ENCODE measurements at regions not wholly inside any gene's neighbourhood (a gene's known extent, or its start where the extent isn't known, plus 50 kb on each side); places are given as distances from the start of the nearest gene placed in this dataset.
A peak's percentile ranks its signal among the peaks of the same experiment; 100 is the strongest.

GRCh38 chr1:221945669-221946068, 203.8 kb upstream of the DUSP10 start:
- WGBS, 2 donors (ENCODE audit: low coverage in 1 of 2) = 73% methylated on average over 1 of the region's 1 CpG; no CpG with 5 or more reads in 1 of the 2 donors
- no peaks in the 10 kb centered on the region for H3K27me3 ChIP-seq
- no peaks in the 10 kb centered on the region for H3K4me1 ChIP-seq
- no peak for TF ChIP-seq POLR2AphosphoS5 (IDR thresholded peaks at IDR 0.05)
- TF ChIP-seq EP300 (IDR thresholded peaks at IDR 0.05; ENCODE audit: low read depth) = no peak
- H3K36me3 ChIP-seq = no peaks in the 10 kb centered on the region
- H3K27ac ChIP-seq = no peak overlapping the region
- DNase-seq = no peak
- intact Hi-C loops (cut with DNase I; ENCODE audit: low total_unique reads) = no loop called here
- H3K4me3 ChIP-seq = no peak overlapping the region
- in situ Hi-C loops (cut with MboI; ENCODE audit: low pct_ligation_motif_present in 1 of 4, low pct_unique_long_range_greater_than_20kb in 1 of 4, low sequenced_read_pairs in 3 of 4) = no loop called here
- peaks cover 5% of the 10 kb centered on the region in 2 donors for H3K9me3 ChIP-seq

- intact Hi-C loops (cut with DNase I; ENCODE audit: low total_unique reads) (no loop called here), in situ Hi-C loops (cut with MboI; ENCODE audit: low pct_ligation_motif_present in 1 of 4, low pct_unique_long_range_greater_than_20kb in 1 of 4, low sequenced_read_pairs in 3 of 4) (no loop called here)
- 42 to 65% methylated on average over 3 of the region's 3 CpGs for WGBS, 2 donors (ENCODE audit: low coverage in 1 of 2)
- H3K4me1 ChIP-seq = no peaks in the 10 kb centered on the region
- H3K4me3 ChIP-seq = no peak overlapping the region
- H3K9me3 ChIP-seq = peaks cover 5% of the 10 kb centered on the region in 2 donors
- no peaks in the 10 kb centered on the region for H3K27me3 ChIP-seq
- H3K27ac ChIP-seq = no peak overlapping the region
- no peak for DNase-seq
- TF ChIP-seq CTCF (IDR thresholded peaks at IDR 0.05) (no peak), POLR2AphosphoS5 (IDR thresholded peaks at IDR 0.05) (no peak), EP300 (IDR thresholded peaks at IDR 0.05; ENCODE audit: low read depth) (no peak), POLR2A (IDR thresholded peaks at IDR 0.05) (no peak)
- H3K36me3 ChIP-seq = no peaks in the 10 kb centered on the region
Measured at GRCh38 chr1:221944247-221944870, 202.5 kb upstream of the DUSP10 start.

- Histone ChIP-seq H3K27ac (no peak overlapping the region), H3K4me1 (no peaks in the 10 kb centered on the region), H3K36me3 (no peaks in the 10 kb centered on the region), H3K4me3 (no peak overlapping the region), H3K9me3 (peaks cover 5% of the 10 kb centered on the region in 2 donors), H3K27me3 (no peaks in the 10 kb centered on the region)
- intact Hi-C loops (cut with DNase I; ENCODE audit: low total_unique reads) (no loop called here), in situ Hi-C loops (cut with MboI; ENCODE audit: low pct_ligation_motif_present in 1 of 4, low pct_unique_long_range_greater_than_20kb in 1 of 4, low sequenced_read_pairs in 3 of 4) (no loop called here)
- no peak for TF ChIP-seq EP300 (IDR thresholded peaks at IDR 0.05; ENCODE audit: low read depth)
- TF ChIP-seq CTCF (IDR thresholded peaks at IDR 0.05) = no peak
- TF ChIP-seq POLR2A (IDR thresholded peaks at IDR 0.05) = no peak
- TF ChIP-seq POLR2AphosphoS5 (IDR thresholded peaks at IDR 0.05) = no peak
- WGBS, 2 donors (ENCODE audit: low coverage in 1 of 2) = 40% methylated on average over 1 of the region's 1 CpG
- no peak for DNase-seq
Measured at GRCh38 chr1:221940631-221941030, 198.7 kb upstream of the DUSP10 start.

- peaks cover 4 to 5% of the 10 kb centered on the region in 2 donors for H3K9me3 ChIP-seq
- DNase-seq = peak; percentile 15
- no peak overlapping the region for H3K27ac ChIP-seq
- WGBS, 2 donors (ENCODE audit: low coverage in 1 of 2) = 49% methylated on average over 2 of the region's 2 CpGs; no CpG with 5 or more reads in 1 of the 2 donors
- intact Hi-C loops (cut with DNase I; ENCODE audit: low total_unique reads) = no loop called here
- no peaks in the 10 kb centered on the region for H3K27me3 ChIP-seq
- TF ChIP-seq POLR2A (IDR thresholded peaks at IDR 0.05) (no peak), POLR2AphosphoS5 (IDR thresholded peaks at IDR 0.05) (no peak), CTCF (IDR thresholded peaks at IDR 0.05) (no peak), EP300 (IDR thresholded peaks at IDR 0.05; ENCODE audit: low read depth) (no peak)
- in situ Hi-C loops (cut with MboI; ENCODE audit: low pct_ligation_motif_present in 1 of 4, low pct_unique_long_range_greater_than_20kb in 1 of 4, low sequenced_read_pairs in 3 of 4) = no loop called here
- no peak overlapping the region for H3K4me3 ChIP-seq
- H3K4me1 ChIP-seq = no peaks in the 10 kb centered on the region
- H3K36me3 ChIP-seq = no peaks in the 10 kb centered on the region
Measured at GRCh38 chr1:221939607-221940006, 197.7 kb upstream of the DUSP10 start.
